HepG2 (cell line): ENCODE measurements at regions not wholly inside any gene's neighbourhood (a gene's known extent, or its start where the extent isn't known, plus 50 kb on each side); places are given as distances from the start of the nearest gene placed in this dataset.

ENCODE experiments used
- FOSL2 ChIP-seq: sonication (generic); formaldehyde crosslinking; IDR thresholded peaks from 2 replicates; pipeline ENCODE4 v1.4.0; 2020; ENCODE audit warnings: missing genetic modification reagents
- GTF2F1 ChIP-seq: fragments of 150-350 bp; IDR thresholded peaks from 2 replicates; pipeline ENCODE4 v1.6.1; 2014; ENCODE audit warnings: low read length
- PRDM15 ChIP-seq: sonication (generic); formaldehyde crosslinking; IDR thresholded peaks from 2 replicates; pipeline ENCODE4 v1.4.0; 2020; ENCODE audit warnings: missing genetic modification reagents
- RELA ChIP-seq: sonication (generic); formaldehyde crosslinking; IDR thresholded peaks from 2 replicates; pipeline ENCODE4 v1.4.0; 2020; ENCODE audit warnings: missing genetic modification reagents
- ZNF550 ChIP-seq: sonication (generic); formaldehyde crosslinking; IDR thresholded peaks from 2 replicates; pipeline ENCODE4 v1.4.0; 2020; ENCODE audit warnings: mild to moderate bottlenecking, missing genetic modification reagents, borderline replicate concordance
- TF ChIP-seq, protein P1 (sequence below): sonication (generic); formaldehyde crosslinking; IDR thresholded peaks from 2 replicates; pipeline ENCODE4 v1.4.0; 2020; ENCODE audit warnings: missing genetic modification reagents, borderline replicate concordance
- TF ChIP-seq, protein P2 (sequence below): IDR thresholded peaks from 2 replicates; pipeline ENCODE4 v1.6.1; 2012; ENCODE audit warnings: inconsistent platforms
- TF ChIP-seq, protein P3 (sequence below): sonication (generic); formaldehyde crosslinking; IDR thresholded peaks from 2 replicates; pipeline ENCODE4 v1.5.0; 2020; ENCODE audit warnings: mild to moderate bottlenecking, missing genetic modification reagents, moderate library complexity

GRCh38 chrX:568311-568710 lies 62.3 kb upstream of the SHOX start:
- TF ChIP-seq GTF2F1: no peak
- TF ChIP-seq, protein P1, sequence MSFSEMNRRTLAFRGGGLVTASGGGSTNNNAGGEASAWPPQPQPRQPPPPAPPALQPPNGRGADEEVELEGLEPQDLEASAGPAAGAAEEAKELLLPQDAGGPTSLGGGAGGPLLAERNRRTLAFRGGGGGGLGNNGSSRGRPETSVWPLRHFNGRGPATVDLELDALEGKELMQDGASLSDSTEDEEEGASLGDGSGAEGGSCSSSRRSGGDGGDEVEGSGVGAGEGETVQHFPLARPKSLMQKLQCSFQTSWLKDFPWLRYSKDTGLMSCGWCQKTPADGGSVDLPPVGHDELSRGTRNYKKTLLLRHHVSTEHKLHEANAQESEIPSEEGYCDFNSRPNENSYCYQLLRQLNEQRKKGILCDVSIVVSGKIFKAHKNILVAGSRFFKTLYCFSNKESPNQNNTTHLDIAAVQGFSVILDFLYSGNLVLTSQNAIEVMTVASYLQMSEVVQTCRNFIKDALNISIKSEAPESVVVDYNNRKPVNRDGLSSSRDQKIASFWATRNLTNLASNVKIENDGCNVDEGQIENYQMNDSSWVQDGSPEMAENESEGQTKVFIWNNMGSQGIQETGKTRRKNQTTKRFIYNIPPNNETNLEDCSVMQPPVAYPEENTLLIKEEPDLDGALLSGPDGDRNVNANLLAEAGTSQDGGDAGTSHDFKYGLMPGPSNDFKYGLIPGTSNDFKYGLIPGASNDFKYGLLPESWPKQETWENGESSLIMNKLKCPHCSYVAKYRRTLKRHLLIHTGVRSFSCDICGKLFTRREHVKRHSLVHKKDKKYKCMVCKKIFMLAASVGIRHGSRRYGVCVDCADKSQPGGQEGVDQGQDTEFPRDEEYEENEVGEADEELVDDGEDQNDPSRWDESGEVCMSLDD: no peak
- no peak for TF ChIP-seq PRDM15 (CRISPR knock-in tag)
- TF ChIP-seq RELA (CRISPR knock-in tag): no peak
- TF ChIP-seq, protein P2, sequence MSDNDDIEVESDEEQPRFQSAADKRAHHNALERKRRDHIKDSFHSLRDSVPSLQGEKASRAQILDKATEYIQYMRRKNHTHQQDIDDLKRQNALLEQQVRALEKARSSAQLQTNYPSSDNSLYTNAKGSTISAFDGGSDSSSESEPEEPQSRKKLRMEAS: no peak
- TF ChIP-seq ZNF550: no peak
- no peak for TF ChIP-seq FOSL2 (CRISPR knock-in tag)
- TF ChIP-seq, protein P3, sequence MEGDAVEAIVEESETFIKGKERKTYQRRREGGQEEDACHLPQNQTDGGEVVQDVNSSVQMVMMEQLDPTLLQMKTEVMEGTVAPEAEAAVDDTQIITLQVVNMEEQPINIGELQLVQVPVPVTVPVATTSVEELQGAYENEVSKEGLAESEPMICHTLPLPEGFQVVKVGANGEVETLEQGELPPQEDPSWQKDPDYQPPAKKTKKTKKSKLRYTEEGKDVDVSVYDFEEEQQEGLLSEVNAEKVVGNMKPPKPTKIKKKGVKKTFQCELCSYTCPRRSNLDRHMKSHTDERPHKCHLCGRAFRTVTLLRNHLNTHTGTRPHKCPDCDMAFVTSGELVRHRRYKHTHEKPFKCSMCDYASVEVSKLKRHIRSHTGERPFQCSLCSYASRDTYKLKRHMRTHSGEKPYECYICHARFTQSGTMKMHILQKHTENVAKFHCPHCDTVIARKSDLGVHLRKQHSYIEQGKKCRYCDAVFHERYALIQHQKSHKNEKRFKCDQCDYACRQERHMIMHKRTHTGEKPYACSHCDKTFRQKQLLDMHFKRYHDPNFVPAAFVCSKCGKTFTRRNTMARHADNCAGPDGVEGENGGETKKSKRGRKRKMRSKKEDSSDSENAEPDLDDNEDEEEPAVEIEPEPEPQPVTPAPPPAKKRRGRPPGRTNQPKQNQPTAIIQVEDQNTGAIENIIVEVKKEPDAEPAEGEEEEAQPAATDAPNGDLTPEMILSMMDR (CRISPR knock-in tag): no peak
